K562 (cell line): ENCODE measurements at regions not wholly inside any gene's neighbourhood (a gene's known extent, or its start where the extent isn't known, plus 50 kb on each side); places are given as distances from the start of the nearest gene placed in this dataset.
A peak's percentile ranks its signal among the peaks of the same experiment; 100 is the strongest.

Experiments
- C11orf30 ChIP-seq: fragments of 450-650 bp; IDR thresholded peaks from 2 replicates; pipeline ENCODE4 v1.6.1; 2016; ENCODE audit warnings: low read depth, mild to moderate bottlenecking
- CBX2 ChIP-seq: fragments of 200-600 bp; sonication (generic); IDR thresholded peaks from one replicate; pipeline ENCODE4 v1.6.1; 2012; ENCODE audit warnings: mild to moderate bottlenecking, low read length, inconsistent platforms; ENCODE audit not compliant: insufficient read depth, poor library complexity, severe bottlenecking
- ELK3 ChIP-seq: fragments of 450-650 bp; formaldehyde crosslinking; IDR thresholded peaks from 2 replicates; pipeline ENCODE4 v1.4.0; 2020; ENCODE audit warnings: mild to moderate bottlenecking
- ETS1 ChIP-seq: conservative IDR thresholded peaks from 2 replicates; pipeline ENCODE4 v1.6.1; 2011; ENCODE audit warnings: low read depth, mild to moderate bottlenecking, low read length; ENCODE audit not compliant: control insufficient read depth
- FOS ChIP-seq: IDR thresholded peaks from 3 replicates; pipeline ENCODE4 v1.6.1; 2011; ENCODE audit not compliant: insufficient read length; ENCODE audit errors: extremely low read depth
- GABPA ChIP-seq: fragments of 200-800 bp; sonication (Bioruptor generic); conservative IDR thresholded peaks from 2 replicates; pipeline ENCODE4 v1.6.1; 2016; ENCODE audit warnings: low read depth, missing genetic modification characterization, missing compliant biosample characterization
- GTF2E2 ChIP-seq: fragments of 200-800 bp; sonication (Bioruptor generic); IDR thresholded peaks from 2 replicates; pipeline ENCODE4 v1.6.1; 2016; ENCODE audit warnings: missing genetic modification characterization, missing compliant biosample characterization
- HNRNPL ChIP-seq: fragments of 200-400 bp; formaldehyde crosslinking; IDR thresholded peaks from 2 replicates; pipeline ENCODE4 v1.6.1; 2017; ENCODE audit warnings: low read depth, mild to moderate bottlenecking, low read length
- MAFG ChIP-seq: fragments of 450-650 bp; conservative IDR thresholded peaks from 2 replicates; pipeline ENCODE4 v1.6.1; 2016; ENCODE audit warnings: missing genetic modification characterization, missing compliant biosample characterization
- MCM7 ChIP-seq, 2 experiments: fragments of 450-650 bp; IDR thresholded peaks; 2 replicates each; pipeline ENCODE4 v1.6.1; 2016 to 2018
- MECOM ChIP-seq: fragments of 250-450 bp; sonication (Bioruptor Pico); IDR thresholded peaks from 2 replicates; pipeline ENCODE4 v1.8.0; 2022; ENCODE audit warnings: inconsistent platforms
- PCBP2 ChIP-seq: fragments of 200-400 bp; formaldehyde crosslinking; IDR thresholded peaks from 2 replicates; pipeline ENCODE4 v1.6.1; 2018; ENCODE audit warnings: low read length, low read depth, mild to moderate bottlenecking, moderate library complexity; ENCODE audit not compliant: poor library complexity, severe bottlenecking
- PYGO2 ChIP-seq: fragments of 450-650 bp; IDR thresholded peaks from 2 replicates; pipeline ENCODE4 v1.6.1; 2016; ENCODE audit warnings: mild to moderate bottlenecking, missing genetic modification characterization, moderate library complexity, missing compliant biosample characterization
- RBM25 ChIP-seq: fragments of 200-400 bp; formaldehyde crosslinking; IDR thresholded peaks from 2 replicates; pipeline ENCODE4 v1.6.1; 2018; ENCODE audit warnings: low read length, low read depth, moderate library complexity; ENCODE audit not compliant: severe bottlenecking
- RUNX1 ChIP-seq: sonication (generic); IDR thresholded peaks from 2 replicates; pipeline ENCODE4 v1.6.1; 2016; ENCODE audit warnings: antibody characterized with exemption, low read depth
- SFPQ ChIP-seq: fragments of 200-400 bp; formaldehyde crosslinking; IDR thresholded peaks from 2 replicates; pipeline ENCODE4 v1.6.1; 2017; ENCODE audit warnings: mild to moderate bottlenecking, low read depth, low read length, moderate library complexity
- SUPT5H ChIP-seq: fragments of 450-650 bp; IDR thresholded peaks from 2 replicates; pipeline ENCODE4 v1.6.1; 2016
- TEAD4 ChIP-seq, 2 experiments: sonication (generic) in 1 of 2; formaldehyde crosslinking in 1 of 2; IDR thresholded peaks; 2 replicates each; pipeline versions ENCODE4 v1.6.1 to v1.8.0; 2012 to 2022; ENCODE audit warnings: borderline replicate concordance in 1 of 2, inconsistent platforms in 1 of 2, low read length in 1 of 2, mild to moderate bottlenecking in 1 of 2, missing genetic modification reagents in 1 of 2
- ZBTB1 ChIP-seq: sonication (generic); formaldehyde crosslinking; IDR thresholded peaks from 2 replicates; pipeline ENCODE4 v1.8.1; 2023; ENCODE audit warnings: missing genetic modification reagents, low read depth, mild to moderate bottlenecking, borderline replicate concordance
- ZBTB17 ChIP-seq: fragments of 450-650 bp; formaldehyde crosslinking; IDR thresholded peaks from 2 replicates; pipeline ENCODE4 v1.4.0; 2020; ENCODE audit warnings: mild to moderate bottlenecking
- ZEB2 ChIP-seq: fragments of 450-650 bp; IDR thresholded peaks from 2 replicates; pipeline ENCODE4 v1.6.1; 2016
- ZNF140 ChIP-seq: fragments of 250-450 bp; sonication (Bioruptor Pico); IDR thresholded peaks from 2 replicates; pipeline ENCODE4 v1.8.0; 2021; ENCODE audit warnings: moderate library complexity, mild to moderate bottlenecking, inconsistent platforms
- ZNF583 ChIP-seq: fragments of 250-450 bp; sonication (Bioruptor Pico); IDR thresholded peaks from 2 replicates; pipeline ENCODE4 v1.4.0; 2020
- TF ChIP-seq, protein P1 (sequence below): fragments of 250-450 bp; sonication (Bioruptor Pico); IDR thresholded peaks from 2 replicates; pipeline ENCODE4 v1.8.0; 2022; ENCODE audit warnings: inconsistent platforms

- TF ChIP-seq, protein P1, sequence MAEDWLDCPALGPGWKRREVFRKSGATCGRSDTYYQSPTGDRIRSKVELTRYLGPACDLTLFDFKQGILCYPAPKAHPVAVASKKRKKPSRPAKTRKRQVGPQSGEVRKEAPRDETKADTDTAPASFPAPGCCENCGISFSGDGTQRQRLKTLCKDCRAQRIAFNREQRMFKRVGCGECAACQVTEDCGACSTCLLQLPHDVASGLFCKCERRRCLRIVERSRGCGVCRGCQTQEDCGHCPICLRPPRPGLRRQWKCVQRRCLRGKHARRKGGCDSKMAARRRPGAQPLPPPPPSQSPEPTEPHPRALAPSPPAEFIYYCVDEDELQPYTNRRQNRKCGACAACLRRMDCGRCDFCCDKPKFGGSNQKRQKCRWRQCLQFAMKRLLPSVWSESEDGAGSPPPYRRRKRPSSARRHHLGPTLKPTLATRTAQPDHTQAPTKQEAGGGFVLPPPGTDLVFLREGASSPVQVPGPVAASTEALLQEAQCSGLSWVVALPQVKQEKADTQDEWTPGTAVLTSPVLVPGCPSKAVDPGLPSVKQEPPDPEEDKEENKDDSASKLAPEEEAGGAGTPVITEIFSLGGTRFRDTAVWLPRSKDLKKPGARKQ = no peak
- TF ChIP-seq ELK3 (CRISPR knock-in tag) = no peak
- TF ChIP-seq SFPQ = no peak
- peak; percentile 98 for TF ChIP-seq MAFG
- TF ChIP-seq ZNF140 (CRISPR knock-in tag) = no peak
- no peak for TF ChIP-seq ETS1
- TF ChIP-seq HNRNPL = no peak
- TF ChIP-seq ZNF583 (CRISPR knock-in tag) = no peak
- no peak for TF ChIP-seq RUNX1
- no peak for TF ChIP-seq MCM7 (IDR thresholded peaks at IDR 0.05)
- peak; percentile 29; the same call in 1 of the 2 replicates for TF ChIP-seq ZEB2
- peak; percentile 98 for TF ChIP-seq C11orf30
- peak; percentile 33 for TF ChIP-seq FOS
- TF ChIP-seq GABPA (tag) = no peak
- TF ChIP-seq ZBTB1 (CRISPR knock-in tag) = no peak
- TF ChIP-seq TEAD4 (IDR thresholded peaks at IDR 0.05; ENCODE audit: low read length) = peak; percentile 70; the same call in 1 of the 2 replicates
- no peak for TF ChIP-seq TEAD4 (CRISPR knock-in tag; IDR thresholded peaks at IDR 0.05; ENCODE audit: borderline replicate concordance)
- peak; percentile 82 for TF ChIP-seq RBM25
- TF ChIP-seq ZBTB17 = no peak
- TF ChIP-seq MECOM (CRISPR knock-in tag) = no peak
- TF ChIP-seq PYGO2 (tag) = 0 out of 2 replicates have a peak, but pooled peaks have one; percentile 36
- no peak for TF ChIP-seq GTF2E2 (tag)
- no peak for TF ChIP-seq CBX2
- no peak for TF ChIP-seq SUPT5H
- no peak for TF ChIP-seq PCBP2
These were observed 485.2 kb upstream of the PROK2 start (continued) for GRCh38 chr3:72270072-72270681.
